GM10266 (cell line): ENCODE measurements at regions not wholly inside any gene's neighbourhood (a gene's known extent, or its start where the extent isn't known, plus 50 kb on each side); places are given as distances from the start of the nearest gene placed in this dataset.

Source experiments
- DNase-seq: peaks from one replicate; pipeline ENCODE4 v3.0.0; 2012; ENCODE audit errors: extremely low spot score
- CTCF ChIP-seq: IDR thresholded peaks from 2 replicates; pipeline ENCODE4 v1.5.1; 2012; ENCODE audit warnings: mild to moderate bottlenecking, low read depth; ENCODE audit not compliant: control insufficient read depth, insufficient read depth; ENCODE audit errors: missing control alignments

GRCh38 chr2:167415068-167415467 is 526.8 kb downstream of the XIRP2 start:
- no peak for TF ChIP-seq CTCF
- no peak for DNase-seq

GRCh38 chr2:167411367-167411766 is 523.1 kb downstream of the XIRP2 start:
- no peak for TF ChIP-seq CTCF
- no peak for DNase-seq

- DNase-seq, result no peak
- no peak for TF ChIP-seq CTCF
These were observed 518.3 kb downstream of the XIRP2 start for GRCh38 chr2:167406558-167406957.

- no peak for DNase-seq
- no peak for TF ChIP-seq CTCF
These were observed 516.5 kb downstream of the XIRP2 start for GRCh38 chr2:167404627-167405284.

- TF ChIP-seq CTCF, result no peak
- no peak for DNase-seq
These were observed 513.0 kb downstream of the XIRP2 start for GRCh38 chr2:167401309-167401708.

GRCh38 chr2:167400546-167400945 is 512.3 kb downstream of the XIRP2 start:
- no peak for TF ChIP-seq CTCF
- DNase-seq, result no peak

GRCh38 chr2:167398873-167399272 is 510.6 kb downstream of the XIRP2 start:
- DNase-seq, result no peak
- no peak for TF ChIP-seq CTCF
